ENCODE measurements at regions not wholly inside any gene's neighbourhood (a gene's known extent, or its start where the extent isn't known, plus 50 kb on each side); places are given as distances from the start of the nearest gene placed in this dataset.

DNA sequence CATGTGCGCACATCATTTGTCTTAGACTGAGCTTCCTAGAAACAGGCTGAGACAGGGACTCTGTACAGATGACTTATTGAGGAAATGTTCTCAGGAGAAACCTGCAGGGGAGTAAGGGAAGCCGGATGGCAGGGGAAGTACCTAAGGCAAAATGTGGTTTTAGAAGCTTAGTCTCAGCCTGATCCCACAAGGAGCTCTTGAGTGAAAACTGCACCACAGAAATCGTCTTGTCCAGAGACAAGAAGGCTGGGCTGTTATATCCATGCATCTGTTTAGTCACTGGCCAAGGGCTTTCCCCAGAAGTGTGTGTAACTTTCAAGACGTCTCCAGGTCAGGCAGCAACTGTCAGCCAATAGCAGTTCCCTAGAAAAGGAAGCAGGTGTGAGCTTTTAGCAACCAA lies 86.0 kb downstream of the FUNDC1 start:
- TF ChIP-seq POLR2AphosphoS5 (IDR thresholded peaks at IDR 0.05; ENCODE audit: borderline replicate concordance, low read depth, low read length) (no peak), EZH2 (IDR thresholded peaks at IDR 0.05) (no peak)

All from SK-N-MC (cell line).